GM23338 (cell line): ENCODE measurements at regions not wholly inside any gene's neighbourhood (a gene's known extent, or its start where the extent isn't known, plus 50 kb on each side); places are given as distances from the start of the nearest gene placed in this dataset.

ENCODE experiments used
- ATAC-seq: fragments of 200-7000 bp; cut with Tn5 transposase; 3 replicates; pipeline ENCODE4 v1.9.1; 2020
- DNase-seq: peaks from one replicate; pipeline ENCODE4 v3.0.0-alpha.2; 2015; ENCODE audit warnings: low spot score
- H2AFZ ChIP-seq: fragments of 200-600 bp; sonication (generic); 2 replicates; pipeline ENCODE4 v1.8.0; 2016; ENCODE audit warnings: antibody characterized with exemption, mild to moderate bottlenecking, moderate library complexity
- H3F3A ChIP-seq: fragments of 200-600 bp; sonication (generic); replicated peaks from 2 replicates; pipeline ENCODE4 v1.8.0; 2017; ENCODE audit warnings: antibody characterized with exemption, mixed run types, low read depth
- H3K27ac ChIP-seq: fragments of 200-600 bp; sonication (generic); 2 replicates; pipeline ENCODE4 v1.6.1; 2016; ENCODE audit warnings: low read depth
- H3K27me3 ChIP-seq: fragments of 200-600 bp; sonication (generic); 2 replicates; pipeline ENCODE4 v1.8.0; 2016; ENCODE audit warnings: mild to moderate bottlenecking, mixed run types, moderate library complexity; ENCODE audit not compliant: insufficient read depth
- H3K36me3 ChIP-seq: fragments of 200-600 bp; sonication (generic); 2 replicates; pipeline ENCODE4 v1.8.0; 2016; ENCODE audit warnings: mild to moderate bottlenecking; ENCODE audit not compliant: insufficient read depth
- H3K4me1 ChIP-seq: fragments of 200-600 bp; sonication (generic); 2 replicates; pipeline ENCODE4 v1.8.0; 2016; ENCODE audit warnings: mild to moderate bottlenecking, moderate library complexity; ENCODE audit not compliant: insufficient read depth
- H3K4me2 ChIP-seq: fragments of 200-600 bp; sonication (generic); 2 replicates; pipeline ENCODE4 v1.7.1; 2017; ENCODE audit warnings: mixed run types
- H3K4me3 ChIP-seq: fragments of 200-600 bp; sonication (generic); 2 replicates; pipeline ENCODE4 v1.6.1; 2016; ENCODE audit warnings: mixed run types
- H3K79me2 ChIP-seq: fragments of 200-600 bp; sonication (generic); replicated peaks from 2 replicates; pipeline ENCODE4 v1.8.0; 2017; ENCODE audit warnings: mild to moderate bottlenecking; ENCODE audit not compliant: insufficient read depth
- H3K9me2 ChIP-seq: fragments of 200-600 bp; sonication (generic); 2 replicates; pipeline ENCODE4 v1.8.0; 2017; ENCODE audit not compliant: insufficient read depth
- H4K20me1 ChIP-seq: fragments of 200-600 bp; sonication (generic); replicated peaks from 2 replicates; pipeline ENCODE4 v1.8.0; 2017; ENCODE audit warnings: mild to moderate bottlenecking; ENCODE audit not compliant: insufficient read depth
- H3K27ac Mint-ChIP-seq: 2 replicates; pipeline ENCODE4 v1.8.0; 2020; ENCODE audit warnings: inconsistent platforms, mild to moderate bottlenecking, moderate library complexity, mixed read lengths
- H3K27me3 Mint-ChIP-seq: 3 replicates; pipeline ENCODE4 v1.8.0; 2022; ENCODE audit warnings: low read depth, mild to moderate bottlenecking, moderate library complexity, mixed read lengths, inconsistent platforms; ENCODE audit not compliant: insufficient read depth, poor library complexity
- H3K36me3 Mint-ChIP-seq: 3 replicates; pipeline ENCODE4 v1.8.0; 2021; ENCODE audit warnings: low read depth, mild to moderate bottlenecking, inconsistent platforms, moderate library complexity, mixed read lengths
- H3K4me1 Mint-ChIP-seq: 3 replicates; pipeline ENCODE4 v1.8.0; 2020; ENCODE audit warnings: mild to moderate bottlenecking, inconsistent platforms, mixed read lengths
- H3K4me3 Mint-ChIP-seq: 3 replicates; pipeline ENCODE4 v1.8.0; 2021; ENCODE audit warnings: moderate library complexity, mild to moderate bottlenecking, inconsistent platforms, mixed read lengths
- H3K9me3 Mint-ChIP-seq: 3 replicates; pipeline ENCODE4 v1.8.0; 2020; ENCODE audit warnings: moderate library complexity, mild to moderate bottlenecking, inconsistent platforms, mixed read lengths
- ETS1 ChIP-seq: IDR thresholded peaks from 2 replicates; pipeline ENCODE4 v1.6.1; 2016; ENCODE audit warnings: antibody characterized with exemption
- POLR2AphosphoS5 ChIP-seq: IDR thresholded peaks from 2 replicates; pipeline ENCODE4 v1.6.1; 2016; ENCODE audit warnings: antibody characterized with exemption, low read depth
- ZNF114 ChIP-seq: fragments of 250-450 bp; sonication (Bioruptor Pico); IDR thresholded peaks from 2 replicates; pipeline ENCODE4 v1.5.0; 2020; ENCODE audit warnings: mild to moderate bottlenecking, moderate library complexity
- ZNF331 ChIP-seq: fragments of 250-450 bp; sonication (Bioruptor Pico); IDR thresholded peaks from 2 replicates; pipeline ENCODE4 v1.5.0; 2020; ENCODE audit warnings: low read depth, mild to moderate bottlenecking, moderate library complexity
- ZNF462 ChIP-seq: fragments of 250-450 bp; sonication (Bioruptor Pico); IDR thresholded peaks from 2 replicates; pipeline ENCODE4 v1.5.0; 2020; ENCODE audit warnings: mild to moderate bottlenecking, moderate library complexity

DNA sequence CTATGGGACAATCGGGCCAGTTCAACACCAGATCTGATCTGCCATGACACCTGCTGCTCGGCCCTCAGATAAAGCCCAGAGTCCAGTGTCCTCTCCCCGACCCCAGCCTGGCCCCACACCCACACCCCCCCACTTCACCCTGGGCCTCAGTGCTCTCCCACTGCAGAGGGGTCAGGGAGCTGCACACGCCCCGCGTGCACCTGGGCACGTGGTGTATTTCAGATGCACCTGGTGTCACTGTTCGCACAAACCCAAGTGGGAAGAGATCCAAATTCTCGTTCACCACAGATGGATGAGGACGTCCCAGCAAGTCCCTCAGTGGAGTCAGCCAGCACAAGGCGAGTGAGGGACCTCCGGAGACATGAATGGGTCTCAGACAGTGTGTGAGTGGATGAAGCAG is 161.3 kb downstream of the RTP5 start (continued):
- no peak for TF ChIP-seq ZNF462
- no peak for TF ChIP-seq ZNF114 (CRISPR knock-in tag)

DNA sequence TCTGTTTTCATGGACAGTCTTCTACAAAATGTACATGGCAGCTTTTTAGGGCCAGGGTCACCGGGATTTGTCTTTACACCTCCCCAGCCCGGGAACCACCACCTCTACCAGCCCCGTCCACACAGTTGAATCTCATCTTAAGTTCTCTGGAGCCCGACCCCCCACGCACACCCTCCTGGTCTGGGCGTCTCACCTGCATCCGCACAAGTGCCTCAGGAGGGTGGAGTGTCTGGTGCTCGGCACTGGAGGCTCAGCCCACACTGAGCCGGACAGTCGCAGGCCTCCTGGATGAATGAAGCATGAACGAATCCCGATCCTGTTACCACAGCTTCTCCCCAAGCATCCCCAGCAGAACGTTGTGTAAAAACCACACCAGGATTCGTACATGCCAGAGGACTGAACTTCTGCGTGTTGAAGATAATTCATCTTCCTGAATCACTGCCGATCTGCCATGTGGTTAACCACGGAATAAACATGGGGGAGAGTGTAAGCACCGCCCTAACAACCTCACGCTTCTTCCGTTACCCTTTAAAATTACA is 162.0 kb downstream of the RTP5 start:
- H3K27me3 ChIP-seq, result peaks cover 5% of the 10 kb centered on the region; the same call in 1 of the 2 replicates
- H3K27me3 Mint-ChIP-seq, result peaks cover 15% of the 10 kb centered on the region
- H4K20me1 ChIP-seq, result no peaks in the 10 kb centered on the region
- no peaks in the 10 kb centered on the region for H3K4me1 ChIP-seq
- no peaks in the 10 kb centered on the region for H3K79me2 ChIP-seq
- H3F3A ChIP-seq, result no peaks in the 10 kb centered on the region
- H3K4me2 ChIP-seq, result no peak overlapping the region
- DNase-seq (no peak), ATAC-seq (no peak)
- H3K4me1 Mint-ChIP-seq, result peaks cover 16% of the 10 kb centered on the region
- peaks cover 3% of the 10 kb centered on the region for H3K9me3 Mint-ChIP-seq
- H3K27ac Mint-ChIP-seq, result no peak overlapping the region
- TF ChIP-seq POLR2AphosphoS5 (no peak), ETS1 (no peak), ZNF331 (no peak)
- no peak overlapping the region for H2AFZ ChIP-seq
- H3K36me3 ChIP-seq, result no peaks in the 10 kb centered on the region
- no peak overlapping the region for H3K4me3 ChIP-seq
- no peak overlapping the region for H3K27ac ChIP-seq
- H3K4me3 Mint-ChIP-seq, result no peak overlapping the region
- H3K36me3 Mint-ChIP-seq, result no peaks in the 10 kb centered on the region; the same call in 2 of the 3 replicates
- no peaks in the 10 kb centered on the region for H3K9me2 ChIP-seq
